ENCODE measurements at regions not wholly inside any gene's neighbourhood (a gene's known extent, or its start where the extent isn't known, plus 50 kb on each side); places are given as distances from the start of the nearest gene placed in this dataset.

DNA sequence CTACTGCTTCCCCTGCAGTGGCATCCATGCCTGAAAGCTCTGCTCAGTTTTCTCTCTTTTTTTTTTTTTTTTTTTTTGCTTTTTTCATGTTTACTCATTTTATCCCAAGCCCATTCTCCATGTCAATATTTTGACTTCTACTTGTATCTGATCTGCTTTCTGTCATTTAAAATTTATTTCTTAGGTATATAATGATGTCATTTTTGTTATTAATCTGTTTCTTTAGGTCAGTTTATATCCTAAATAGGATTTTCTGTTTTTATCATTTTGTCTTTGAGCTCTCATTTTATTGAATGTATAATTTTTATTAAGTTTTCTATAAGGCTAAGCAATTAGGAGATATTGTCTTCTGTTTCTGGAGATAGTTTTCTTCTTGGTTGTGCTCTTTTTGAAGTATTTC, 138.5 kb upstream of the PMEPA1 start:
- Histone ChIP-seq H3K4me2 (ENCODE audit: insufficient read depth, insufficient read length, low read length) (no peak overlapping the region), H3K56ac (ENCODE audit: insufficient read length, low read depth, low read length) (no peak overlapping the region), H3K14ac (ENCODE audit: insufficient read depth, low read length) (no peak overlapping the region), H3K27ac (ENCODE audit: insufficient read length, low read depth, low read length) (no peak overlapping the region), H2AFZ (ENCODE audit: low read length) (no peak overlapping the region), H3K4ac (ENCODE audit: low read depth, low read length) (no peak overlapping the region), H4K20me1 (ENCODE audit: control insufficient read depth, insufficient read depth, insufficient read length) (no peaks in the 10 kb centered on the region), H3K79me1 (ENCODE audit: insufficient read depth, low read depth, low read length, poor library complexity, severe bottlenecking) (no peaks in the 10 kb centered on the region), H3K4me1 (ENCODE audit: insufficient read depth, low read length) (no peaks in the 10 kb centered on the region), H4K8ac (replicated peaks; ENCODE audit: insufficient read length, low read depth, low read length) (no peak overlapping the region), H4K5ac (ENCODE audit: insufficient read length, low read depth, low read length) (no peak overlapping the region), H3K18ac (ENCODE audit: insufficient read length, low read depth, low read length) (no peak overlapping the region), H3K27me3 (ENCODE audit: insufficient read depth, low read length) (no peaks in the 10 kb centered on the region), H3K23ac (ENCODE audit: insufficient read length, low read depth, low read length) (no peak overlapping the region), H2BK5ac (ENCODE audit: insufficient read length, low read length) (no peak overlapping the region), H2AK5ac (ENCODE audit: insufficient read length, low read length) (no peak overlapping the region), H3T11ph (ENCODE audit: low read length) (no peak overlapping the region), H3K79me2 (ENCODE audit: insufficient read depth, low read length) (no peaks in the 10 kb centered on the region), H3K9ac (ENCODE audit: extremely low read depth, insufficient read length, low read length) (no peak overlapping the region), H2BK15ac (ENCODE audit: low read depth, low read length) (no peak overlapping the region), H2BK20ac (ENCODE audit: low read depth, low read length, poor library complexity, severe bottlenecking) (no peak overlapping the region), H2BK120ac (ENCODE audit: low read depth, low read length, poor library complexity, severe bottlenecking) (no peak overlapping the region), H3K23me2 (ENCODE audit: insufficient read length, low read depth, low read length, poor library complexity, severe bottlenecking) (no peaks in the 10 kb centered on the region), H3K9me3 (ENCODE audit: control insufficient read depth, low read depth, low read length) (no peaks in the 10 kb centered on the region), H2BK12ac (ENCODE audit: insufficient read length, low read depth, low read length) (no peak overlapping the region), H4K91ac (ENCODE audit: insufficient read length, low read depth, low read length) (no peak overlapping the region)
- no peaks in the 10 kb centered on the region; a peak in 1 of 7 replicates for H3K36me3 Mint-ChIP-seq (ENCODE audit: insufficient read depth in 1 of 3, low read depth in 3 of 3)
- H3K9me3 Mint-ChIP-seq = no peaks in the 10 kb centered on the region; a peak in 1 of 5 replicates
- TF ChIP-seq, protein P1, sequence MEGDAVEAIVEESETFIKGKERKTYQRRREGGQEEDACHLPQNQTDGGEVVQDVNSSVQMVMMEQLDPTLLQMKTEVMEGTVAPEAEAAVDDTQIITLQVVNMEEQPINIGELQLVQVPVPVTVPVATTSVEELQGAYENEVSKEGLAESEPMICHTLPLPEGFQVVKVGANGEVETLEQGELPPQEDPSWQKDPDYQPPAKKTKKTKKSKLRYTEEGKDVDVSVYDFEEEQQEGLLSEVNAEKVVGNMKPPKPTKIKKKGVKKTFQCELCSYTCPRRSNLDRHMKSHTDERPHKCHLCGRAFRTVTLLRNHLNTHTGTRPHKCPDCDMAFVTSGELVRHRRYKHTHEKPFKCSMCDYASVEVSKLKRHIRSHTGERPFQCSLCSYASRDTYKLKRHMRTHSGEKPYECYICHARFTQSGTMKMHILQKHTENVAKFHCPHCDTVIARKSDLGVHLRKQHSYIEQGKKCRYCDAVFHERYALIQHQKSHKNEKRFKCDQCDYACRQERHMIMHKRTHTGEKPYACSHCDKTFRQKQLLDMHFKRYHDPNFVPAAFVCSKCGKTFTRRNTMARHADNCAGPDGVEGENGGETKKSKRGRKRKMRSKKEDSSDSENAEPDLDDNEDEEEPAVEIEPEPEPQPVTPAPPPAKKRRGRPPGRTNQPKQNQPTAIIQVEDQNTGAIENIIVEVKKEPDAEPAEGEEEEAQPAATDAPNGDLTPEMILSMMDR (conservative IDR thresholded peaks at IDR 0.05) = no peak
- no peak overlapping the region for H3K27ac Mint-ChIP-seq
- H3K4me1 Mint-ChIP-seq = peaks cover 2% of the 10 kb centered on the region in 2 experiments; a peak in 1 of 4 replicates
- no peak for DNase-seq
- H3K27me3 Mint-ChIP-seq (ENCODE audit: low read depth) = peaks cover 14% of the 10 kb centered on the region
- H3K4me3 Mint-ChIP-seq = no peak overlapping the region
